HUES6 (cell line): ENCODE measurements at regions not wholly inside any gene's neighbourhood (a gene's known extent, or its start where the extent isn't known, plus 50 kb on each side); places are given as distances from the start of the nearest gene placed in this dataset.
"Not testable (repeated sequence)": the region's sequence is repeated elsewhere in the genome, so short reads cannot be mapped to it uniquely, and the experiment has no call there.

Source experiments
- H3K27ac ChIP-seq: 2 replicates; pipeline ENCODE4 v1.7.0; 2013; ENCODE audit warnings: low read depth, mild to moderate bottlenecking, low read length, inconsistent platforms
- H3K27me3 ChIP-seq: 2 replicates; pipeline ENCODE4 v1.6.1; 2013; ENCODE audit warnings: low read length; ENCODE audit not compliant: control insufficient read depth, insufficient read depth
- H3K36me3 ChIP-seq: 2 replicates; pipeline ENCODE4 v1.6.1; 2013; ENCODE audit warnings: low read length; ENCODE audit not compliant: control insufficient read depth, insufficient read depth
- H3K4me1 ChIP-seq: 2 replicates; pipeline ENCODE4 v1.6.1; 2013; ENCODE audit warnings: low read length; ENCODE audit not compliant: control insufficient read depth, insufficient read depth
- H3K4me3 ChIP-seq: 2 replicates; pipeline ENCODE4 v1.5.1; 2013; ENCODE audit warnings: low read depth, low read length
- H3K9ac ChIP-seq: one replicate; pipeline ENCODE4 v1.6.1; 2013; ENCODE audit warnings: mild to moderate bottlenecking, low read length
- H3K9me3 ChIP-seq: 2 replicates; pipeline ENCODE4 v1.6.1; 2013; ENCODE audit warnings: low read depth, low read length; ENCODE audit not compliant: control insufficient read depth, insufficient read depth

GRCh38 chr2:124988794-124989193, 963.7 kb downstream of the CNTNAP5 start:
- Histone ChIP-seq H3K36me3 (no peaks in the 10 kb centered on the region), H3K27me3 (no peaks in the 10 kb centered on the region)

GRCh38 chr2:124993809-124994208, 968.7 kb downstream of the CNTNAP5 start:
- no peaks in the 10 kb centered on the region; the same call in 1 of the 2 replicates for H3K9me3 ChIP-seq
- H3K9ac ChIP-seq = no peak overlapping the region
- no peak overlapping the region for H3K4me3 ChIP-seq
- H3K4me1 ChIP-seq = peaks cover 23% of the 10 kb centered on the region
- no peaks in the 10 kb centered on the region for H3K36me3 ChIP-seq
- no peaks in the 10 kb centered on the region for H3K27me3 ChIP-seq
- H3K27ac ChIP-seq = no peak overlapping the region

More at GRCh38 chr2:124988794-124989193, 963.7 kb downstream of the CNTNAP5 start:
- no peak overlapping the region for H3K27ac ChIP-seq
- peaks cover 3% of the 10 kb centered on the region; the same call in 1 of the 2 replicates for H3K9me3 ChIP-seq
- no peak overlapping the region for H3K9ac ChIP-seq
- no peak overlapping the region for H3K4me3 ChIP-seq
- no peaks in the 10 kb centered on the region for H3K4me1 ChIP-seq

- Histone ChIP-seq H3K9ac (no peak overlapping the region), H3K4me3 (no peak overlapping the region)
Measured at GRCh38 chr2:124995185-124995912, 970.3 kb downstream of the CNTNAP5 start.

GRCh38 chr2:124996406-124996805, 971.3 kb downstream of the CNTNAP5 start:
- Histone ChIP-seq H3K36me3 (no peaks in the 10 kb centered on the region), H3K9me3 (no peaks in the 10 kb centered on the region), H3K4me3 (no peak overlapping the region), H3K27ac (peak overlapping the region; percentile 93), H3K27me3 (no peaks in the 10 kb centered on the region), H3K9ac (peak overlapping the region; percentile 27), H3K4me1 (peaks cover 23% of the 10 kb centered on the region)

More at GRCh38 chr2:124995185-124995912, 970.3 kb downstream of the CNTNAP5 start:
- no peaks in the 10 kb centered on the region for H3K36me3 ChIP-seq
- H3K9me3 ChIP-seq = no peaks in the 10 kb centered on the region; the same call in 1 of the 2 replicates
- no peaks in the 10 kb centered on the region for H3K27me3 ChIP-seq
- H3K27ac ChIP-seq = peak overlapping the region; percentile 93
- H3K4me1 ChIP-seq = peaks cover 23% of the 10 kb centered on the region

GRCh38 chr2:124999906-125000305, 974.8 kb downstream of the CNTNAP5 start:
- Histone ChIP-seq H3K4me1 (peaks cover 23% of the 10 kb centered on the region), H3K27me3 (no peaks in the 10 kb centered on the region), H3K4me3 (no peak overlapping the region), H3K9ac (no peak overlapping the region), H3K27ac (no peak overlapping the region), H3K36me3 (no peaks in the 10 kb centered on the region), H3K9me3 (no peaks in the 10 kb centered on the region)

- Histone ChIP-seq H3K9ac (no peak overlapping the region), H3K27ac (no peak overlapping the region), H3K4me1 (no peaks in the 10 kb centered on the region), H3K4me3 (no peak overlapping the region), H3K27me3 (no peaks in the 10 kb centered on the region), H3K36me3 (no peaks in the 10 kb centered on the region), H3K9me3 (no peaks in the 10 kb centered on the region)
Measured at GRCh38 chr2:125004106-125004800, 979.2 kb downstream of the CNTNAP5 start.

GRCh38 chr2:125006676-125007075, 981.6 kb downstream of the CNTNAP5 start:
- Histone ChIP-seq H3K36me3 (no peaks in the 10 kb centered on the region), H3K4me1 (no peaks in the 10 kb centered on the region), H3K4me3 (no peak overlapping the region), H3K9me3 (no peaks in the 10 kb centered on the region), H3K9ac (no peak overlapping the region), H3K27me3 (no peaks in the 10 kb centered on the region), H3K27ac (no peak overlapping the region)

- peaks cover 14% of the 10 kb centered on the region; the same call in 1 of the 2 replicates for H3K9me3 ChIP-seq
- not testable (repeated sequence) for H3K27me3 ChIP-seq, H3K36me3 ChIP-seq, H3K27ac ChIP-seq, H3K4me1 ChIP-seq, H3K4me3 ChIP-seq, H3K9ac ChIP-seq
Measured at GRCh38 chr2:125028721-125029120, 1003.6 kb downstream of the CNTNAP5 start.

- Histone ChIP-seq H3K36me3 (no peaks in the 10 kb centered on the region), H3K27ac (no peak overlapping the region), H3K4me1 (no peaks in the 10 kb centered on the region), H3K27me3 (no peaks in the 10 kb centered on the region), H3K9me3 (0 out of 2 replicates have a peak, but pooled peaks cover 7% of the 10 kb centered on the region), H3K4me3 (no peak overlapping the region), H3K9ac (no peak overlapping the region)
Measured at GRCh38 chr2:125033871-125034270, 1008.8 kb downstream of the CNTNAP5 start.

- no peaks in the 10 kb centered on the region for H3K36me3 ChIP-seq
- no peaks in the 10 kb centered on the region for H3K27me3 ChIP-seq
- no peak overlapping the region for H3K9ac ChIP-seq
- H3K9me3 ChIP-seq = 0 out of 2 replicates have a peak, but pooled peaks cover 3% of the 10 kb centered on the region
- no peaks in the 10 kb centered on the region for H3K4me1 ChIP-seq
- H3K4me3 ChIP-seq = no peak overlapping the region
- no peak overlapping the region for H3K27ac ChIP-seq
Measured at GRCh38 chr2:125037135-125037653, 1012.1 kb downstream of the CNTNAP5 start.

- Histone ChIP-seq H3K4me3 (no peak overlapping the region), H3K9me3 (0 out of 2 replicates have a peak, but pooled peaks cover 3% of the 10 kb centered on the region), H3K9ac (no peak overlapping the region), H3K27ac (no peak overlapping the region), H3K27me3 (no peaks in the 10 kb centered on the region), H3K4me1 (no peaks in the 10 kb centered on the region), H3K36me3 (no peaks in the 10 kb centered on the region)
Measured at GRCh38 chr2:125041846-125042245, 1016.8 kb downstream of the CNTNAP5 start.
